Mammary epithelial cell (primary cell): ENCODE measurements at regions not wholly inside any gene's neighbourhood (a gene's known extent, or its start where the extent isn't known, plus 50 kb on each side); places are given as distances from the start of the nearest gene placed in this dataset.

Experiments
- EZH2 ChIP-seq: IDR thresholded peaks from 2 replicates; pipeline ENCODE4 v1.6.1; 2012; ENCODE audit warnings: low read length, inconsistent platforms, borderline replicate concordance
- TF ChIP-seq, protein P1 (sequence below), 2 donors: IDR thresholded peaks in 1 of 2; conservative IDR thresholded peaks in 1 of 2; 2 replicates each; pipeline ENCODE4 v1.5.1; 2011 to 2012; ENCODE audit warnings: inconsistent platforms in 2 of 2, low read length in 2 of 2, mild to moderate bottlenecking in 2 of 2, control low read depth in 1 of 2, low read depth in 1 of 2; ENCODE audit not compliant: insufficient read depth in 1 of 2; ENCODE audit errors: extremely low read depth in 1 of 2

DNA sequence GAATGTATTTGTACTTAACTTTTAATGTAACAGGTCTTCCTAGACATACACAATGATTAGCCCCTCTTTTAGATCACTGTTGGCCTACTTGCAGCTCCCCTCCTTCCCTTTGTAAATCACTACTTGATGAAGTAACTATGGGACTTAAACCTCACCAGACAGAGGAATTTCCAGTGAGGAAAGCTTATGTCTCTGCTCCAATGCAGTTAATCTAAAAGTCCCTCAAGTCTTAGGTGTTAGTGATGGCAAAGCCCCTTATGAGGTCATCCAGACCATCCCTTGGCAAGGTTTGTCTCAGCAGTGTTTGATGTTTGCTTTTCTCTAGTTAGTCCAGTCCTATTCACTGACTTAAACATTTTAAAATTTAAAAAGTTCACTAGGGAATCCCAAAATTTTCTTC lies 877.3 kb upstream of the INTU start:
- TF ChIP-seq, protein P1, sequence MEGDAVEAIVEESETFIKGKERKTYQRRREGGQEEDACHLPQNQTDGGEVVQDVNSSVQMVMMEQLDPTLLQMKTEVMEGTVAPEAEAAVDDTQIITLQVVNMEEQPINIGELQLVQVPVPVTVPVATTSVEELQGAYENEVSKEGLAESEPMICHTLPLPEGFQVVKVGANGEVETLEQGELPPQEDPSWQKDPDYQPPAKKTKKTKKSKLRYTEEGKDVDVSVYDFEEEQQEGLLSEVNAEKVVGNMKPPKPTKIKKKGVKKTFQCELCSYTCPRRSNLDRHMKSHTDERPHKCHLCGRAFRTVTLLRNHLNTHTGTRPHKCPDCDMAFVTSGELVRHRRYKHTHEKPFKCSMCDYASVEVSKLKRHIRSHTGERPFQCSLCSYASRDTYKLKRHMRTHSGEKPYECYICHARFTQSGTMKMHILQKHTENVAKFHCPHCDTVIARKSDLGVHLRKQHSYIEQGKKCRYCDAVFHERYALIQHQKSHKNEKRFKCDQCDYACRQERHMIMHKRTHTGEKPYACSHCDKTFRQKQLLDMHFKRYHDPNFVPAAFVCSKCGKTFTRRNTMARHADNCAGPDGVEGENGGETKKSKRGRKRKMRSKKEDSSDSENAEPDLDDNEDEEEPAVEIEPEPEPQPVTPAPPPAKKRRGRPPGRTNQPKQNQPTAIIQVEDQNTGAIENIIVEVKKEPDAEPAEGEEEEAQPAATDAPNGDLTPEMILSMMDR (conservative IDR thresholded peaks at IDR 0.05 in 1 of 2, IDR thresholded peaks at IDR 0.05 in 1 of 2; ENCODE audit: extremely low read depth in 1 of 2, insufficient read depth in 1 of 2, low read depth in 1 of 2, low read length in 2 of 2), result no peak
- no peak for TF ChIP-seq EZH2
